ENCODE measurements at regions not wholly inside any gene's neighbourhood (a gene's known extent, or its start where the extent isn't known, plus 50 kb on each side); places are given as distances from the start of the nearest gene placed in this dataset.

DNA sequence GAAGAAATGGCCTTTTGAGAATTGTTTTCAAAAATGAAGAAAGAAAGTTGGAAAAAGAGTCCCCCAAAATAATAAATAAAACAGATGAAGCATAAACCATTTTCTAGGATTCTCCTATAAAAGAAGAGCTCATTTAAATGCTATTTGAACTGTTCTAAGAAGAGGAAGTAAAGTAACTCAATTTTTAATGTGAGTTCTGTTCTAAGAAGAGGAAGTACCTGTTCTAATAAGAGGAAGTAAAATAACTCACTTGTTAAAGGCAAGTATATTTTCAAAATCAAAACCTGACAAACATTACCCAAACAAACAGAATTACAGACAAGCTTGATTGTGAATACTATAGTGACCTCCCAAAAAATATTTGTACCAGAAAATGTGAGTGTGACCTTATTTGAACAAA is 1326.3 kb downstream of the C4orf33 start:
- no peak for DNase-seq (ENCODE audit: low read depth)
- TF ChIP-seq, protein P1, sequence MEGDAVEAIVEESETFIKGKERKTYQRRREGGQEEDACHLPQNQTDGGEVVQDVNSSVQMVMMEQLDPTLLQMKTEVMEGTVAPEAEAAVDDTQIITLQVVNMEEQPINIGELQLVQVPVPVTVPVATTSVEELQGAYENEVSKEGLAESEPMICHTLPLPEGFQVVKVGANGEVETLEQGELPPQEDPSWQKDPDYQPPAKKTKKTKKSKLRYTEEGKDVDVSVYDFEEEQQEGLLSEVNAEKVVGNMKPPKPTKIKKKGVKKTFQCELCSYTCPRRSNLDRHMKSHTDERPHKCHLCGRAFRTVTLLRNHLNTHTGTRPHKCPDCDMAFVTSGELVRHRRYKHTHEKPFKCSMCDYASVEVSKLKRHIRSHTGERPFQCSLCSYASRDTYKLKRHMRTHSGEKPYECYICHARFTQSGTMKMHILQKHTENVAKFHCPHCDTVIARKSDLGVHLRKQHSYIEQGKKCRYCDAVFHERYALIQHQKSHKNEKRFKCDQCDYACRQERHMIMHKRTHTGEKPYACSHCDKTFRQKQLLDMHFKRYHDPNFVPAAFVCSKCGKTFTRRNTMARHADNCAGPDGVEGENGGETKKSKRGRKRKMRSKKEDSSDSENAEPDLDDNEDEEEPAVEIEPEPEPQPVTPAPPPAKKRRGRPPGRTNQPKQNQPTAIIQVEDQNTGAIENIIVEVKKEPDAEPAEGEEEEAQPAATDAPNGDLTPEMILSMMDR (conservative IDR thresholded peaks at IDR 0.05; ENCODE audit: low read depth, low read length): no peak
- H3K4me3 ChIP-seq (ENCODE audit: low read depth, low read length): no peak overlapping the region

DNA sequence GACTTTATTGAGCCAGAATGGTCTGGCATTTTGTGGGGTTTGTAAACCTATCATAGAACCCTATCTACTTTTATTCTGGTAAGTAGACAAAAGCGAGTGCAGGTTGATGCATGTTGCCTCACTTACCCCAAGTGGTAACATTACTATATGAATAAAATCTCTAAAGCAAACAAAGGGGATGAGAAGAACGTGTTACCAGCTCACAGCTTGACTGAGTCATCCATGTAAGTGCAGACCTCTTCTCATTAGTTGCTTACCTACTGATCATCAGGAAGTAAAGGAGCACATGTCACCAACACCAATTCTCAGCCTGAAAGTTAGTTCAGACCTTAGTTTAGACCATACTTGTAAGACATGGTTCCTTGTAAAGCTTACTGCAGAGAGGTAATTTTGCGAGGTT is 1328.3 kb downstream of the C4orf33 start:
- no peak overlapping the region for H3K4me3 ChIP-seq (ENCODE audit: low read depth, low read length)
- no peak for DNase-seq (ENCODE audit: low read depth)
- TF ChIP-seq, protein P1 (conservative IDR thresholded peaks at IDR 0.05; ENCODE audit: low read depth, low read length): no peak

DNA sequence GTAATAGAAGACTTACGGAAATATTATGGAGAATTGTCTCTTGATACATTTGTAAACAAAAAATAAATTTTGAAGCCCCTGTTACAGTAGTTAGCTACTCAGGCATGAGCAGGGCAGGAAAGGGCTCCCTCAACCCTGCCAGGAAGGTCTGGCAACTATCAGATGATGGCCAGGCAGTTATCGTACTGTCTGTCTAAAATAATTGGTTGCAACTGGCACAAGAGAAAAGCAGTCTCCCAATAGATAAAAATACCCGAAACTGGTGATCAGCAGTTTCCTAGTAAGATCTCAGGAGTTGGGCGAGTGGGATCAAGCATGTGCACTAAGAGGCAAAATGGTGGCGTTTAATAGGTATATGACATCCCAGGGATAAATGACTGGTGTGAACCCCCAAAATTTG is 1336.3 kb downstream of the C4orf33 start:
- DNase-seq (ENCODE audit: low read depth): no peak
- TF ChIP-seq, protein P1 (conservative IDR thresholded peaks at IDR 0.05; ENCODE audit: low read depth, low read length): no peak
- no peak overlapping the region for H3K4me3 ChIP-seq (ENCODE audit: low read depth, low read length)

GRCh38 chr4:130449741-130450140 is 1353.8 kb downstream of the C4orf33 start:
- H3K4me3 ChIP-seq (ENCODE audit: low read depth, low read length): no peak overlapping the region
- no peak for DNase-seq (ENCODE audit: low read depth)
- TF ChIP-seq, protein P1 (conservative IDR thresholded peaks at IDR 0.05; ENCODE audit: low read depth, low read length): no peak

DNA sequence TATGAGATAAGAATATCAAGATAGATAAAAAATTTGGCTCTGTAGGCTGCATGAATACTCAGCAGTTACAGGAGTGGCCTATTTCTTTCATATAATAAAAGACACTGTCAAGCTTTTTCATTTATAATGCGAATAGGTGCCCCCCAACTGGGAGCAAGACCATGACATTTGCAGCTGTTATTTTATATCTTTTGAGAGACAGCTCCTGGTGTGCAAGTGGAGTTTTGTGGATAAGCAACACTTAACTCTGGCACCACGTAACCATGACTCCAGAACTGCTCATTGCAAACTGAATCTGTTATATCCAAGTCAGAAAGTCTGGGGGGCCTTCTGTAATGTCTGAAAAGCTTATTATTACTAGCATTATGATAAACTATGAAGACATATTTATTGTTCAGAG is 1372.4 kb downstream of the C4orf33 start:
- TF ChIP-seq, protein P1 (conservative IDR thresholded peaks at IDR 0.05; ENCODE audit: low read depth, low read length): no peak
- no peak for DNase-seq (ENCODE audit: low read depth)
- no peak overlapping the region for H3K4me3 ChIP-seq (ENCODE audit: low read depth, low read length)

GRCh38 chr4:130478406-130478805 is 1382.5 kb downstream of the C4orf33 start:
- DNase-seq (ENCODE audit: low read depth): peak; percentile 89
- H3K4me3 ChIP-seq (ENCODE audit: low read depth, low read length): no peak overlapping the region
- TF ChIP-seq, protein P1 (conservative IDR thresholded peaks at IDR 0.05; ENCODE audit: low read depth, low read length): no peak

GRCh38 chr4:130479020-130479419 is 1383.1 kb downstream of the C4orf33 start:
- DNase-seq (ENCODE audit: low read depth): peak; percentile 35
- TF ChIP-seq, protein P1 (conservative IDR thresholded peaks at IDR 0.05; ENCODE audit: low read depth, low read length): no peak

More at GRCh38 chr4:130479020-130479419, 1383.1 kb downstream of the C4orf33 start:
- no peak overlapping the region for H3K4me3 ChIP-seq (ENCODE audit: low read depth, low read length)

All from choroid plexus epithelial cell (primary cell).